GM21786 (cell line): ENCODE measurements at regions not wholly inside any gene's neighbourhood (a gene's known extent, or its start where the extent isn't known, plus 50 kb on each side); places are given as distances from the start of the nearest gene placed in this dataset.

ENCODE experiments used
- ATAC-seq: cut with Tn5 transposase; IDR thresholded peaks from one replicate; pipeline ENCODE4 v1.9.1; 2021; ENCODE audit not compliant: unreplicated experiment

- ATAC-seq, result no peak
These were observed 139.9 kb downstream of the GADD45G start for GRCh38 chr9:89744730-89745129.

- ATAC-seq, result no peak
These were observed 141.0 kb downstream of the GADD45G start for GRCh38 chr9:89745601-89746376.

- no peak for ATAC-seq
These were observed 141.7 kb downstream of the GADD45G start for GRCh38 chr9:89746385-89747116.

GRCh38 chr9:89747596-89747995 lies 142.8 kb downstream of the GADD45G start:
- ATAC-seq, result no peak

GRCh38 chr9:89748021-89748670 lies 143.3 kb downstream of the GADD45G start:
- ATAC-seq, result no peak

- no peak for ATAC-seq
These were observed 144.2 kb downstream of the GADD45G start for GRCh38 chr9:89748831-89749499.

- ATAC-seq, result no peak
These were observed 144.8 kb downstream of the GADD45G start for GRCh38 chr9:89749500-89750116.

- ATAC-seq, result no peak
These were observed 145.4 kb downstream of the GADD45G start for GRCh38 chr9:89750117-89750791.

GRCh38 chr9:89751079-89751825 lies 146.4 kb downstream of the GADD45G start:
- no peak for ATAC-seq

GRCh38 chr9:89752154-89752553 lies 147.3 kb downstream of the GADD45G start:
- ATAC-seq, result no peak

- no peak for ATAC-seq
These were observed 148.8 kb downstream of the GADD45G start for GRCh38 chr9:89753472-89754055.

- no peak for ATAC-seq
These were observed 149.4 kb downstream of the GADD45G start for GRCh38 chr9:89754193-89754592.

GRCh38 chr9:89755821-89756220 lies 151.0 kb downstream of the GADD45G start:
- ATAC-seq, result no peak

GRCh38 chr9:89756891-89757537 lies 152.2 kb downstream of the GADD45G start:
- no peak for ATAC-seq

GRCh38 chr9:89757776-89758528 lies 153.1 kb downstream of the GADD45G start:
- no peak for ATAC-seq

GRCh38 chr9:89759572-89759971 lies 154.8 kb downstream of the GADD45G start:
- no peak for ATAC-seq

GRCh38 chr9:89760123-89760522 lies 155.3 kb downstream of the GADD45G start:
- no peak for ATAC-seq

- ATAC-seq, result no peak
These were observed 159.4 kb downstream of the GADD45G start for GRCh38 chr9:89764217-89764616.
